Endodermal cell (in vitro differentiated cells): ENCODE measurements at regions not wholly inside any gene's neighbourhood (a gene's known extent, or its start where the extent isn't known, plus 50 kb on each side); places are given as distances from the start of the nearest gene placed in this dataset.

Source experiments
- DNase-seq: peaks from one replicate; pipeline ENCODE4 v3.0.0-alpha.2; 2017
- H3K27ac ChIP-seq: 2 replicates; pipeline ENCODE4 v1.5.1; 2013; ENCODE audit warnings: mild to moderate bottlenecking, low read depth, low read length, moderate library complexity
- H3K27me3 ChIP-seq: 2 replicates; pipeline ENCODE4 v1.6.1; 2013; ENCODE audit warnings: mild to moderate bottlenecking, low read length, moderate library complexity; ENCODE audit not compliant: insufficient read depth, control insufficient read depth, poor library complexity, severe bottlenecking
- H3K36me3 ChIP-seq: 2 replicates; pipeline ENCODE4 v1.7.0; 2013; ENCODE audit warnings: mild to moderate bottlenecking, low read length, moderate library complexity; ENCODE audit not compliant: control insufficient read depth, insufficient read depth
- H3K4me1 ChIP-seq: one replicate; pipeline ENCODE4 v1.7.0; 2013; ENCODE audit warnings: low read length; ENCODE audit not compliant: control insufficient read depth, insufficient read depth
- H3K4me3 ChIP-seq: 2 replicates; pipeline ENCODE4 v1.5.1; 2013; ENCODE audit warnings: mild to moderate bottlenecking, low read length, moderate library complexity
- H3K9ac ChIP-seq: 2 replicates; pipeline ENCODE4 v1.6.1; 2013; ENCODE audit warnings: mild to moderate bottlenecking, low read length, moderate library complexity; ENCODE audit not compliant: poor library complexity, severe bottlenecking; ENCODE audit errors: extremely low read depth
- H3K9me3 ChIP-seq: 2 replicates; pipeline ENCODE4 v1.6.1; 2013; ENCODE audit warnings: mild to moderate bottlenecking, low read length, moderate library complexity; ENCODE audit not compliant: control insufficient read depth
- H3K27ac Mint-ChIP-seq: 2 replicates; pipeline ENCODE4 v1.8.0; 2020; ENCODE audit warnings: mixed read lengths
- H3K27me3 Mint-ChIP-seq: 2 replicates; pipeline ENCODE4 v1.8.0; 2021; ENCODE audit warnings: mild to moderate bottlenecking, mixed read lengths; ENCODE audit not compliant: insufficient read depth
- H3K36me3 Mint-ChIP-seq: 2 replicates; pipeline ENCODE4 v1.8.0; 2020; ENCODE audit warnings: low read depth, mixed read lengths
- H3K4me1 Mint-ChIP-seq: 2 replicates; pipeline ENCODE4 v1.8.0; 2020; ENCODE audit warnings: mixed read lengths
- H3K4me3 Mint-ChIP-seq: 2 replicates; pipeline ENCODE4 v1.8.0; 2020; ENCODE audit warnings: mild to moderate bottlenecking, moderate library complexity, mixed read lengths
- H3K9me3 Mint-ChIP-seq: 2 replicates; pipeline ENCODE4 v1.8.0; 2020; ENCODE audit warnings: mild to moderate bottlenecking, mixed read lengths
- WGBS, 2 experiments: methylation state at CpG; one replicate each; pipeline versions ENCODE4 v1.1.5 to v1.1.7; 2013; ENCODE audit warnings: missing lambda C conversion rate in 2 of 2, mixed read lengths in 1 of 2; ENCODE audit not compliant: insufficient coverage in 1 of 2, insufficient read length in 1 of 2; 5-methylcytosine and 5-hydroxymethylcytosine counted together
- TF ChIP-seq, protein P1 (sequence below): fragments of 200-600 bp; sonication (generic); conservative IDR thresholded peaks from 2 replicates; pipeline ENCODE4 v1.5.0; 2021; ENCODE audit warnings: antibody characterized with exemption, mild to moderate bottlenecking

DNA sequence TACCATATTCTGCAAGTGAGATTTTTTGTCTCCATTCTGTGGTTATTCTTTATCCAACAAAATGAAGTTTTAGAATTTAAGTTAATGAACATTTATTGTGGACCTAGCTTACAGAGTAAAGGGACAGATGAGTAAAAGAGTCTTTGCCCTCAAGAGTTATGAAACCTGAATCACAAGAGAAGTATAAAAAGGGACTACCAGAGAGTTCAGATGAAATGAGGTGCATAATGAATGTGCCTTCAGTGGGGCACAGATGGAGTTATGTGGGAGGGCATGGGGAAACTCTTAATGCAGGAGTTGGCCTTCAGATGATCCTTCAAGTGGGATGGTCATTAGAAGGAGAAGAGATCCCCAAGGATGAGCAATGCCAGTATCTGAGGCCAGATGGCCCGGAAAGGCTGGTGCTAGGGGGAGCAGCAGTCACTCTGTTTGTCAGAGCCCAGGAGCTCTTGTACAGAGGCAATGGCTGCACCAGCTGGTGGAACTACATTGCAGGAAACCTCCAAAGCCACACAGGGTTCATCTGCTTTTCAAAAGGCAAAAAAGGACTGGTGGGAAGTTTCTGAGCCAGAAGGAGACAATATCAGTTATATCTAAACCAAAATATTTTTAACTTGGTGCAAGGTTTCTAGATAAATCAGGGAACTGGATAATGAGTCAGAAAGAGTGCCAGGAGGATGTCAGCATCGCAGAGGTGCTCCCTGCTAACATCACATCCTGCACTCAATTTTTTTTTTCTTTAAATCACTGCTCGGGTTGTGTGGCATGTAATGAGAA, 162.0 kb downstream of the KLF6 start:
- DNase-seq, result no peak
- Histone ChIP-seq H3K27ac (no peak overlapping the region), H3K27me3 (no peaks in the 10 kb centered on the region), H3K4me1 (no peaks in the 10 kb centered on the region), H3K9me3 (peaks cover 10% of the 10 kb centered on the region), H3K36me3 (no peaks in the 10 kb centered on the region), H3K9ac (no peak overlapping the region), H3K4me3 (no peak overlapping the region)
- TF ChIP-seq, protein P1, sequence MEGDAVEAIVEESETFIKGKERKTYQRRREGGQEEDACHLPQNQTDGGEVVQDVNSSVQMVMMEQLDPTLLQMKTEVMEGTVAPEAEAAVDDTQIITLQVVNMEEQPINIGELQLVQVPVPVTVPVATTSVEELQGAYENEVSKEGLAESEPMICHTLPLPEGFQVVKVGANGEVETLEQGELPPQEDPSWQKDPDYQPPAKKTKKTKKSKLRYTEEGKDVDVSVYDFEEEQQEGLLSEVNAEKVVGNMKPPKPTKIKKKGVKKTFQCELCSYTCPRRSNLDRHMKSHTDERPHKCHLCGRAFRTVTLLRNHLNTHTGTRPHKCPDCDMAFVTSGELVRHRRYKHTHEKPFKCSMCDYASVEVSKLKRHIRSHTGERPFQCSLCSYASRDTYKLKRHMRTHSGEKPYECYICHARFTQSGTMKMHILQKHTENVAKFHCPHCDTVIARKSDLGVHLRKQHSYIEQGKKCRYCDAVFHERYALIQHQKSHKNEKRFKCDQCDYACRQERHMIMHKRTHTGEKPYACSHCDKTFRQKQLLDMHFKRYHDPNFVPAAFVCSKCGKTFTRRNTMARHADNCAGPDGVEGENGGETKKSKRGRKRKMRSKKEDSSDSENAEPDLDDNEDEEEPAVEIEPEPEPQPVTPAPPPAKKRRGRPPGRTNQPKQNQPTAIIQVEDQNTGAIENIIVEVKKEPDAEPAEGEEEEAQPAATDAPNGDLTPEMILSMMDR, result no peak
- Mint-ChIP-seq H3K27ac (no peak overlapping the region), H3K36me3 (no peaks in the 10 kb centered on the region), H3K9me3 (peaks cover 19% of the 10 kb centered on the region), H3K4me3 (no peak overlapping the region), H3K27me3 (no peaks in the 10 kb centered on the region), H3K4me1 (no peaks in the 10 kb centered on the region)
- 80 to 97% methylated on average over 1 to 2 of the region's 3 CpGs for WGBS, 2 experiments

DNA sequence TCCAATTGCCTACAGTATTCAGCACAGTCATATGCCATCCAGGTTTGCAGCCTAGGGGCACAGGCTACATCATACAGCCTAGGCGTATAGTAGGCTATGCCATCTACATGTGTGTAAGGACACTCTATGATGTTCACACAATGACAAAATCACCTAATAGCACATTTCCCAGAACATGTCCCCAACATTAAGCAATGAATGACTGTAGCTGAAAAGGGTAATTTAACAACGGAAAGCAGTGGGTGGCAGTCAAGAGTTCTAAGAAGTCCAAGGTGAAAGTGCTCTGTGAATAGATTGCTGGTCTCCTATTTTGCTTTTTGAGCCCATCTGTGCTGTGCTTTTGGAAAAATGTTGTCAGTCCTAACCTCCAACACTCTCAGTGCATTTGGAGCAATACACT, 162.6 kb downstream of the KLF6 start:
- no peak overlapping the region for H3K4me3 Mint-ChIP-seq
- H3K36me3 Mint-ChIP-seq, result no peaks in the 10 kb centered on the region
- no peaks in the 10 kb centered on the region for H3K4me1 ChIP-seq
- H3K27ac ChIP-seq, result no peak overlapping the region
- no peaks in the 10 kb centered on the region for H3K36me3 ChIP-seq
- peaks cover 23% of the 10 kb centered on the region for H3K9me3 Mint-ChIP-seq
- WGBS, 2 experiments, result 33 to 72% methylated on average over 1 to 2 of the region's 2 CpGs
- H3K27ac Mint-ChIP-seq, result no peak overlapping the region
- no peak overlapping the region for H3K9ac ChIP-seq
- peaks cover 10% of the 10 kb centered on the region for H3K9me3 ChIP-seq
- no peak for DNase-seq
- H3K4me1 Mint-ChIP-seq, result no peaks in the 10 kb centered on the region
- H3K27me3 ChIP-seq, result no peaks in the 10 kb centered on the region
- no peak overlapping the region for H3K4me3 ChIP-seq
- no peaks in the 10 kb centered on the region for H3K27me3 Mint-ChIP-seq
- TF ChIP-seq, protein P1, result no peak

DNA sequence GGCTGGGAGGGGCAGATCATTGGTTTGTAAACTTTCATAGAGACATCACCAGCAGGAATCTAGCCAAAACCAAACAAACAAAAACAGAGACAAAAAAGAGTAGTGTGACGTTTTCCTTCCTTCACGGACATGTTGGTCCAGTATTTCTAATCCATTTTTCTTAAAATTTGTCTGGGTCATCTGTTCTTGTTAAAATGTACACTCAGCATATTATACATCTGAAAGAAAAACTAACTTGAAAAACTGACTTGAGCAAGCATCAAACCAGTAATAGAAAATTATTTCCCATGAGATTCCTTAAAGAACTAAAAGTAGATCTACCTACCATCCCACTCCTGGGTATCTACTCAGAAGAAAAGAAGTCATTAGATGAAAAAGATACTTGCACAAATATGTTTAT, 164.2 kb downstream of the KLF6 start:
- Histone ChIP-seq H3K36me3 (no peaks in the 10 kb centered on the region), H3K27ac (no peak overlapping the region), H3K9ac (no peak overlapping the region), H3K4me1 (no peaks in the 10 kb centered on the region), H3K27me3 (no peaks in the 10 kb centered on the region), H3K4me3 (no peak overlapping the region), H3K9me3 (peaks cover 24% of the 10 kb centered on the region)
- Mint-ChIP-seq H3K9me3 (peaks cover 34% of the 10 kb centered on the region), H3K27ac (no peak overlapping the region), H3K36me3 (no peaks in the 10 kb centered on the region), H3K4me1 (no peaks in the 10 kb centered on the region), H3K27me3 (no peaks in the 10 kb centered on the region), H3K4me3 (no peak overlapping the region)
- TF ChIP-seq, protein P1, result no peak
- DNase-seq, result no peak
- 94 to 98% methylated on average over 2 of the region's 2 CpGs for WGBS, 2 experiments
